ENCODE measurements at regions not wholly inside any gene's neighbourhood (a gene's known extent, or its start where the extent isn't known, plus 50 kb on each side); places are given as distances from the start of the nearest gene placed in this dataset.

- Mint-ChIP-seq H3K27ac (ENCODE audit: unreplicated experiment) (peak overlapping the region; percentile 84), H3K9me3 (ENCODE audit: unreplicated experiment) (no peaks in the 10 kb centered on the region), H3K36me3 (ENCODE audit: low read depth, unreplicated experiment) (peaks cover 3% of the 10 kb centered on the region), H3K27me3 (ENCODE audit: unreplicated experiment) (no peaks in the 10 kb centered on the region), H3K4me3 (ENCODE audit: unreplicated experiment) (no peak overlapping the region), H3K4me1 (ENCODE audit: unreplicated experiment) (peaks cover 35% of the 10 kb centered on the region)
- TF ChIP-seq, protein P1, sequence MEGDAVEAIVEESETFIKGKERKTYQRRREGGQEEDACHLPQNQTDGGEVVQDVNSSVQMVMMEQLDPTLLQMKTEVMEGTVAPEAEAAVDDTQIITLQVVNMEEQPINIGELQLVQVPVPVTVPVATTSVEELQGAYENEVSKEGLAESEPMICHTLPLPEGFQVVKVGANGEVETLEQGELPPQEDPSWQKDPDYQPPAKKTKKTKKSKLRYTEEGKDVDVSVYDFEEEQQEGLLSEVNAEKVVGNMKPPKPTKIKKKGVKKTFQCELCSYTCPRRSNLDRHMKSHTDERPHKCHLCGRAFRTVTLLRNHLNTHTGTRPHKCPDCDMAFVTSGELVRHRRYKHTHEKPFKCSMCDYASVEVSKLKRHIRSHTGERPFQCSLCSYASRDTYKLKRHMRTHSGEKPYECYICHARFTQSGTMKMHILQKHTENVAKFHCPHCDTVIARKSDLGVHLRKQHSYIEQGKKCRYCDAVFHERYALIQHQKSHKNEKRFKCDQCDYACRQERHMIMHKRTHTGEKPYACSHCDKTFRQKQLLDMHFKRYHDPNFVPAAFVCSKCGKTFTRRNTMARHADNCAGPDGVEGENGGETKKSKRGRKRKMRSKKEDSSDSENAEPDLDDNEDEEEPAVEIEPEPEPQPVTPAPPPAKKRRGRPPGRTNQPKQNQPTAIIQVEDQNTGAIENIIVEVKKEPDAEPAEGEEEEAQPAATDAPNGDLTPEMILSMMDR (IDR thresholded peaks at IDR 0.05; ENCODE audit: unreplicated experiment), result no peak
- no peak for DNase-seq (ENCODE audit: low spot score)
Observed at GRCh38 chr4:54908763-54909162, 216.6 kb downstream of the KDR start.

DNA sequence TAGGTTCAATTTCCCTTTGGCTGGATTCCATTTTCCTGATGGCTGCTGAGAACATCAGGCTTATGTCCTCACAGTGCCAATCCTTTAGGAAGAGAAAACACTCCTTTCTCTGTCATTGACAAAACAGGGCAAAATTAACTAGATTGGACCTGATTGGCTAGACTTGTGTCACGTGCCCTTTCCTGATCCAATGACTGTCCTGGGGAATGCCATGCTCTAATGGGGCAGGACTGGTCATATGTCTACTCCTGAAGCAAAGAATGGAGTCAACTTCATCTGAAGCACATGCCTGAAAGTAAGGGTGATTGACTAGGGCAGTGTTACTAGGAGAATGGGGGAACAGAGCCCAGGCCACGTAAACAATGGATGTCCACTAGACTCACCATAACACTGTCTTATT lies 220.4 kb downstream of the KDR start:
- H3K9me3 Mint-ChIP-seq (ENCODE audit: unreplicated experiment), result no peaks in the 10 kb centered on the region
- H3K4me3 Mint-ChIP-seq (ENCODE audit: unreplicated experiment), result no peak overlapping the region

DNA sequence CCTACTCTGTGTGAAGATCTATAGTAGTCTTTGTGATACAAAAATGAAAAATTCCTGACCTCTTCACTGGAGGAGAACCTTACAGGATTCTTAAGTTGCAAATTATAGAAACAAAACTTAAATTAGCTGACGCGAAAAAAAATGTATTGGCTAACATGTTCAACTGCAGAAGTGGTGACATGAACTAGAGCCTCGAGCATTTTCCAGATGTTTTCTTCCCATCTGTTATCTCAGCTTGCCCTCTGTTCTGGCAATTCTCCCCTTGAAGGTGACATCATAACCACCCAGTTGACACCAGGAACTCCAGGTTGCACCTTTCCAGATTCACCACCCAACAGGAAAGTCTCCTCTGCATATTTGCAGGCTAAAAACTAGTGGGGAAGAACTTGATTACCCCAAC lies 222.4 kb downstream of the KDR start:
- no peak for DNase-seq (ENCODE audit: low spot score)
- no peak overlapping the region for H3K27ac Mint-ChIP-seq (ENCODE audit: unreplicated experiment)
- H3K36me3 Mint-ChIP-seq (ENCODE audit: low read depth, unreplicated experiment), result peaks cover 3% of the 10 kb centered on the region
- H3K27me3 Mint-ChIP-seq (ENCODE audit: unreplicated experiment), result no peaks in the 10 kb centered on the region
- H3K9me3 Mint-ChIP-seq (ENCODE audit: unreplicated experiment), result no peaks in the 10 kb centered on the region
- TF ChIP-seq, protein P1 (IDR thresholded peaks at IDR 0.05; ENCODE audit: unreplicated experiment), result no peak
- H3K4me3 Mint-ChIP-seq (ENCODE audit: unreplicated experiment), result no peak overlapping the region
- H3K4me1 Mint-ChIP-seq (ENCODE audit: unreplicated experiment), result peaks cover 4% of the 10 kb centered on the region

More for the DNA sequence above, 220.4 kb downstream of the KDR start:
- TF ChIP-seq, protein P1 (IDR thresholded peaks at IDR 0.05; ENCODE audit: unreplicated experiment), result no peak
- Mint-ChIP-seq H3K36me3 (ENCODE audit: low read depth, unreplicated experiment) (peaks cover 3% of the 10 kb centered on the region), H3K4me1 (ENCODE audit: unreplicated experiment) (peaks cover 7% of the 10 kb centered on the region), H3K27ac (ENCODE audit: unreplicated experiment) (no peak overlapping the region), H3K27me3 (ENCODE audit: unreplicated experiment) (no peaks in the 10 kb centered on the region)
- DNase-seq (ENCODE audit: low spot score), result no peak

- H3K27ac Mint-ChIP-seq (ENCODE audit: unreplicated experiment), result no peak overlapping the region
- H3K36me3 Mint-ChIP-seq (ENCODE audit: low read depth, unreplicated experiment), result no peaks in the 10 kb centered on the region
- H3K9me3 Mint-ChIP-seq (ENCODE audit: unreplicated experiment), result no peaks in the 10 kb centered on the region
- DNase-seq (ENCODE audit: low spot score), result no peak
- no peaks in the 10 kb centered on the region for H3K27me3 Mint-ChIP-seq (ENCODE audit: unreplicated experiment)
- H3K4me3 Mint-ChIP-seq (ENCODE audit: unreplicated experiment), result no peak overlapping the region
- TF ChIP-seq, protein P1 (IDR thresholded peaks at IDR 0.05; ENCODE audit: unreplicated experiment), result no peak
- peaks cover 4% of the 10 kb centered on the region for H3K4me1 Mint-ChIP-seq (ENCODE audit: unreplicated experiment)
Observed at GRCh38 chr4:54902271-54902670, 223.1 kb downstream of the KDR start.

GRCh38 chr4:54901202-54901601 lies 224.2 kb downstream of the KDR start:
- Mint-ChIP-seq H3K4me1 (ENCODE audit: unreplicated experiment) (peaks cover 4% of the 10 kb centered on the region), H3K4me3 (ENCODE audit: unreplicated experiment) (no peak overlapping the region), H3K27me3 (ENCODE audit: unreplicated experiment) (no peaks in the 10 kb centered on the region)

More at GRCh38 chr4:54901202-54901601, 224.2 kb downstream of the KDR start:
- H3K9me3 Mint-ChIP-seq (ENCODE audit: unreplicated experiment), result no peaks in the 10 kb centered on the region
- no peak overlapping the region for H3K27ac Mint-ChIP-seq (ENCODE audit: unreplicated experiment)
- DNase-seq (ENCODE audit: low spot score), result no peak
- no peaks in the 10 kb centered on the region for H3K36me3 Mint-ChIP-seq (ENCODE audit: low read depth, unreplicated experiment)
- TF ChIP-seq, protein P1 (IDR thresholded peaks at IDR 0.05; ENCODE audit: unreplicated experiment), result no peak

Data from endothelial cell (in vitro differentiated cells).